GM23248 (cell line): ENCODE measurements at regions not wholly inside any gene's neighbourhood (a gene's known extent, or its start where the extent isn't known, plus 50 kb on each side); places are given as distances from the start of the nearest gene placed in this dataset.

Experiments
- EZH2 ChIP-seq: fragments of 200-600 bp; sonication (generic); IDR thresholded peaks from 2 replicates; pipeline ENCODE4 v1.6.1; 2018; ENCODE audit warnings: antibody characterized with exemption, mild to moderate bottlenecking; ENCODE audit not compliant: insufficient read depth, poor library complexity, severe bottlenecking
- EZH2phosphoT487 ChIP-seq: fragments of 200-600 bp; sonication (generic); IDR thresholded peaks from 2 replicates; pipeline ENCODE4 v1.6.1; 2018; ENCODE audit warnings: antibody characterized with exemption, moderate library complexity, mild to moderate bottlenecking, low read depth; ENCODE audit not compliant: insufficient read depth

DNA sequence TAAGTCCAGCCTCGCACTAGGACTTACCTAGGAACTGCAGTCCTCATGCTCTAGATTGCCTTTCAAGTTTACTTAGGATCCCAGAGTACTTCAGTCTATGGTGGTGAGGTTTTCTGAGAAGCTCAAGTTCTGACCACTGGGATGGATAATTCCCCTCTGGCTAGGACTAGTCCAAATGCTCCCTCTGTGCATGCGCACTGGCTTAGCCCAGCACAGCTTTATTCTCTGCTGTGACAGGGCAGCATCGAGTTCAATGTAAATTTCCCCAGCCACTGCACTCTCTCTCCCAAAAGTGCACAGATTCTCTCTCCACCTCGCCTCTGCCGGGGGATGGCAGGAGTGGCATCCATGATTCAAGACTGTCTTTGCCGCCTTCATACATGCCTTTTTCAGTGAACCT lies 241.6 kb downstream of the ZNF326 start:
- TF ChIP-seq EZH2phosphoT487 (no peak), EZH2 (no peak)
